Suppressor macrophage treated with lipopolysaccharide for 4 hours (primary cell): ENCODE measurements at regions not wholly inside any gene's neighbourhood (a gene's known extent, or its start where the extent isn't known, plus 50 kb on each side); places are given as distances from the start of the nearest gene placed in this dataset.
"Not testable (repeated sequence)": the region's sequence is repeated elsewhere in the genome, so short reads cannot be mapped to it uniquely, and the experiment has no call there.

ENCODE experiments used
- DNase-seq: peaks from one replicate; pipeline ENCODE4 v3.0.0-alpha.2; 2020

DNA sequence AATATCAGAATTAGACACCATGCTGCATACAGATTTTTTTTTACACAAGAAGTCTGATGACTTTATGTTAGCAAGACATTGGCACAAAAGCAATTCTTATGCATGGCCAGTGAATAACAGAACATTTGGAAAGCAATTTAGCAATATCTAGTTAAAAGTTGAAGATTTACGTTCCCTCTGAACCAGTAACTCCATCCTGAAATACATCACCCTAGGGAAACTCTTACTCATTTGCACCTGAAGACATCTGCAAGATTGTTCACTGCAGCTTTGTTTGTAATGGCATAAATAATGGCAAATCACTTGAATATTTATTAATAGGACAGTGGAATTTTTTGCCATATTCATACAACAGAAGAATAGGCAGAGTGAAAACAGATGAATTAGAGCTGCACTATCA, 670.0 kb upstream of the NOVA1 start:
- no peak for DNase-seq

DNA sequence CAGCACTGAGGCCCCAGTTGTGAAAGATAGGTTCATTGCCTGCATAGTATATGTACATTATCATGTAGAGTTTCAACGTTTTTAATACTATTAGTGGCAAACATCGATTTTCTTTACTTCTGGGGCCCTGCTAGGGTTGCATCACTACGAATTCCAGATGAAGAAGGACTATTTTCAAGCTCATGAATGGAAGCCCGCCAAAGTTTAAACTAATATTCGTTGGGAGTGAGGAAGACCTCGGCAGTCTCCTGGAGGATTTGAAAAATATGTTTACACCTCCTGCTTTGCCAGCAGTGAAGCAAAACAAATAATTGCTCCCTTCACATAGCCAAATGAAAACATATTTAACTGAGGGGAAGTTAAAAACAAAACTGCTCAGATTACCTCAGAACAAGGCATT, 672.9 kb upstream of the NOVA1 start:
- DNase-seq, result no peak

DNA sequence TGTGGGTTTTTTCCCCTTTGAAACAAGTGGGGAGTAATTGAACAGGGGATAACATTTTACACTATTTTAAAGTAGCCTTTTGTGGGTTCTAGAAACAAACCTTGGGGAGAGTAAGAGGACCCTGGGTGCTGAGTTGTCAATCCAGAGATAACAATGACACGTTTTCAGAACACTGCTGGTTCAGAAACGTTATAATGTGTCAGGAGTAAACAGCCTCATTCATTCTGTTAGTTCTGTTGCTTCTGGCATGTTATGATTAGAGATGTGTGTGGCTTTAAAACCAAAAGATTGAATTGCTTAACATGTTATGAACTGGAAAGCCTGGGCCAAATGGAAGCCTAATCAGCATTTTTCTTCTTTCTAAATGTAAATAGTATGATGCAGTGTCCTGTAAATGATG, 680.5 kb upstream of the NOVA1 start:
- no peak for DNase-seq

DNA sequence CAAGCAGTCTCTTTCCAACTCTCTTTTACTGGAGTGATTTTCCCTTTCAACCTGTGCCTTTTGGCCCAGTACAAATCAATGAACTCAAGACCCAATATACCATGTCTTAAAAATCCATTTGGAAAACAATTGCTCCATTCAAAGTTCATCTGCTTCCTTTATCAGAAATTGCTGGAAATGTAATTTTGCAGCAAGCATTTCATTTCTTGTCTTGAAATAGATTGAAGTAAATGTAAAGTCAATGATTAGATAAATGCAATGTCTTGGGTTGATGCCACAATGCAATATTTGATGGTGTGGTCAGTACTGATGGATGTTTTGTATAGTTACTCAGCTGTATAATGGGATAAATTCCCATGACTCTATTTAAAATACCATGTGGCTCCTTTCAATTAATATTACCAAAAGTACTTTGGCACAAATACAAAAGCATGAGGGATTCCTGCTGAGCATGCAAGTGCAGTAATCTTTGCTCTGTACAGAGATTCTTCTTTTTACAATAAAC, 707.7 kb upstream of the NOVA1 start:
- DNase-seq, result no peak

DNA sequence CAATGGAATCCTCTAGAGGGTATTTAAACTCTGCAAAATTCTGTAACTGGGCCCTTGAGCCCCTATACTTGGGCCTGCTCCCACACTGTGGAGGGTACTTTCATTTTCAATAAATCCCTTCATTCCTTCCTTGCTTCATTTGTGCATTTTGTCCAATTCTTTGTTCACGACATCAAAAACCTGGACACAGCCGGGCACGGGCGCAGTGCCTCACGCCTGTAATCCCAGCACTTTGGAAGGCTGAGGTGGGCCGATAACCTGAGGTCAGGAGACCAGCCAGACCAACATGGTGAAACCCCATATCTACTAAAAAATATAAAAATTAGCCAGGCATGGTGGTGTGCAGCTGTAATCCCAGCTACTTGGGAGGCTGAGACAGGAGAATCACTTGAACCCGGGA, 714.9 kb upstream of the NOVA1 start:
- not testable (repeated sequence) for DNase-seq

DNA sequence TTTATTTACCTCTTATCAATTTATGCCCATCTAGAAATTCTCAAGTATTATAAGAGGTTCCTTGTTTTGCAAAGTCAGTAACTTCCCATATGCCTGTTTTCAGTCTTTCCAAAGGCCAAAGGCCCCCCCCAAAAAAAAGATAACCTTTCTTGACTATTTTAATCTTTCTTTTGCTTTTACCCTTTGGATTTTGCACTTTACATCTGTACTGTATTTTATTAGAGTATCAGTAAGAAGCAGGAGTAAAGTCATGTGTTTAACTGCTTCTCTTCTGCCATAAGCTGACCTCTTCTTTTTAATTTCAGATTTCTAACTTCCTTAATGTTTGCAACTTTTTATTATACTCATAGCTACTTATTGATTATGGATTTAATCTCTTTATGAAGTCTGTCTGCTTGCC, 716.4 kb upstream of the NOVA1 start:
- DNase-seq, result no peak

DNA sequence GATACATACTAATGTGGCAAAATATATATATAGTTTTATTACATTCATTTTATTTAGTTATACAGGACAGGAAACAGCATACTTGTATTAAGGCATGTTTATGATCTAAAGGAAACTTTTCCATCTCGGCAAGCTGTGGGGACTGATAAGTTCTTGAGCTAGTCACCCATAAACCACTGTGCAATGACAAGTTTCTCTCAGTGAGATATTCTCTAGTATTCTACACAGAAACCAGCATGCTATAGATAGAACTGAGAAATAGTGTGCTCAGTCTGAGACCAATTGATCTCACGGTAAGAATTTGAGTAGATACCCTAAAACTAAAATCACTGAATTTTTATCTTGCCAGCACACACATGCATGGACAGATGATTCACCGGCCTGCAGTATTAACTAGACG, 717.6 kb upstream of the NOVA1 start:
- no peak for DNase-seq

DNA sequence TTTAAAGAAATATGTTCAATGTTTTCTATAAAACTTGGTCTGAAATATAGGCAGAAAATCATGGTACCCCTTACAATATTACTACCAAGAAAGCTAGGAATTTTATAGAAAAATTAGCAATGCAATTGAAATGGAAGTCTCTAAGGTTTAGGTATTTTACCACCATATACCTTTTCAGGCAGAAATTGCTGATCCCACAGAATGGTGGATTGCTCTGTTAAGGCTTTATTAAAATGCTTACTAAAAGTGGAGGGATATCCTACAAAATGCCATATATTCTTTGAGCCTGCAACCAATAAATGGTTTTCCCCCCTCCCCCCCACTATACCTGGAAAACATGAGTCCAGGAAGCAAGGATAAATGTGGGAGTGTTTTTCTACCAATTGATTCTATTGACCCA, 718.1 kb upstream of the NOVA1 start:
- no peak for DNase-seq

DNA sequence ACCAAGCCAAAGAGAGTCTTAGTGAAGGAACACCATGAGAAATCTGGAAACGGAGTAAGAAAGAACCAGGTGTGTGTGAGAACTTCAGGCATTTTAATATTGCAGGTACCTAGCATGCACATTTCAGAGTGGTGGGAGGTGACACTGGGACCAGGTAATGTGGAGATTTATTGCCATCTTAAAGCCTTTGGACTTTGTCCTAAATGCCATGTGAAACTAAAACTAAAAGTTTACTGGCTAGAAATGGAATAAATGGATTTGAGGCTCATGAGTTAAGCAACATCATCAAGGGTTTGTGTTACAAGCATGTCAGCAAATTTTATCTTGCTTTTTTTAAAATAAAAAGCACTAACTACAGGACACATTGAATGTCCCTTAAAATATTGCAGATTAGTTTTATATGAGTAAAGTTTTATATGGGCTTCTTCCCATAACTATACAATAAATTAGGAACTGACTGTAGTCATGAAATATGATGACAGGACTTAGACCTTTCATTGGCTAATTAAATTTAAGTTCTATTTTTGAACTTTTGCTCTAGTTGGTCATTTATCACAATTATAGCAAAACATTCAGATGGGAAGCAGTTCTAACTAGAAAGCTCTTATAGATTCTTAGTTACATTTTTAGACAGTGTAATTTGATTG, 721.1 kb upstream of the NOVA1 start:
- no peak for DNase-seq

DNA sequence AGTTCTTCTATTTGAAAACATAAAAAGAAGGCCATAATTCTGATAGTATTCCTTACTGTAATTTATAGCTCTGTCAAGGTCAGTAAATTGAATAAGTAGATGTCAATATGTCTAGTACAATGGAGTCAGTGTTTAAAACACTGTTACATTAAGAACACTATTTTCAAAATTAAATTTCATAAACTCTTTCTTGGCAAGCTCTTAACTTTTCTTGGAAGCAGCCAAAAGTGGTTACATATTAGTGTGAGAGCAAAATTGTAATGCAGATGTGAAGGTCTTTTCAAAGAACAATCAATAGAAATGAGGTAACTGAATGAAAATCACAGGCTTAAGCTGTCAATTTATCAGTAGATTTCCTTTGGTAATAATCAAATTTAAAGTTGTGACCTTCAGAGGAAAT, 722.4 kb upstream of the NOVA1 start:
- no peak for DNase-seq

DNA sequence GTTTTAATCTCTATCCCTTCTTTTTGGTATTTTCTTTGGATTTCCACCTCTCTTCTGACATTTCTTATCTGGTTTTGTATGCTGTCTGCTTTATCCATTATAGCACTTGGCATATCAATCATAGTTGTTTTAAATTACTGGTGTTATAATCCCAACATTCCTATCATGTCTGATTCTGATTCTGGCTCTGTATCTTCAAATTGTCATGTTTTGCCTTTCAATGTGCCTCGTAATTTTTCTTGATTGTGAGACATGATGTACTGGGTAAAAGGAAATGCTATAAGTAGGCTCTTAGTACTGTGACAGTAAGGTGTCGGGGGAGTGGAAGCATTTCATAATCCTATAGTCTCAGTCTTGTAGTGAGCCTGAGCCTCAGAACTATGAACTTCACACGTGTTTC, 729.3 kb upstream of the NOVA1 start:
- no peak for DNase-seq

DNA sequence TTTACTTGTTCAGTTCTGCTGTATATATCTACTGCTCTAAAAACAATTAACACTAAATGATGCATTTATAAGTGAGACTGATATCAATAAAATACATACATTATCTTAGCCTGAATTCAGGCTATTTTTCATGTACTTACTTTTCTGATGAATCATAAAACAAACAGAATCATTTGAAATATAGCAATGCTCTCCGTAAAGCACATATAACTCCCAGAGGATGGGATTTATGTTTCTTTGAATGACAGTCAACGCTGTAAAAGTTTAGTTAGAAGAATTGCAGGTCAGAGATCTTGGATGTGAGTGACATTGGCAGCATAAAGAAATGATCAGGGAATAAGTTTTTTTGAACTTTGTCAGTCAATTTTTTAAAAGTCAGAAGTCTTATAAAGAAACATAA, 740.2 kb upstream of the NOVA1 start:
- no peak for DNase-seq

DNA sequence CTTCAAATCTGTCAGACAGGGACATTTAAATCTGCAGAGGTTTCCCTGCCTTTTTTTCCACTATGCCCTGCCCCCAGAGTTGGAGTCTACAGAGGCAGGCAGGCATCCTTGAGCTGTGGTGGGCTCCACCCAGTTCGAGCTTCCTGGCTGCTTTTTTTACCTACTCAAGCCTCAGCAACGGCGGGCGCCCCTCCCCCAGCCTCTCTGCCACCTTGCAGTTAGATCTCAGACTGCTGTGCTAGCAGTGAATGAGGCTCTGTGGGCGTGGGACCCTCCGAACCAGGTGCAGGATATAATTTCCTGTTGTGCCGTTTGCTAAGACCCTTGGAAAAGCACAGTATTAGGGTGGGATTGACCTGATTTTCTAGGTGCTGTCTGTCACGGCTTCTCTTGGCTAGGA, 765.2 kb upstream of the NOVA1 start:
- not testable (repeated sequence) for DNase-seq

DNA sequence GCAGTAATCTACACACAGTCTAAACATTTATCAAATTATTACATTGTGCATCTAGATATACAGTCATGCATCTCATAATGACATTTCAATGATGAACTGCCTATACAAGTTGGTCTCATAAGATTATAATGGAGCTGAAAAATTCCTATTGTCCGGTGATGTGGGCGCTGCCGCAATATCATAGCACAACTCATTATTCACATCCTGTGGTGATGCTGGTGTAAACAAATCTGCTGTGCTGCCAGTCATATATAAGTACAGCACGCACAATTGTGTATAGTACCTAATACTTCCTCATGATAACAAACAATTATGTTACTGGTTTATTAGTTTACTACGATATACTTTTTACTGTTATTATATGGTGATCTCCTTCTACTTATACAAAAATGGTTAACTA, 768.8 kb upstream of the NOVA1 start:
- DNase-seq, result no peak

DNA sequence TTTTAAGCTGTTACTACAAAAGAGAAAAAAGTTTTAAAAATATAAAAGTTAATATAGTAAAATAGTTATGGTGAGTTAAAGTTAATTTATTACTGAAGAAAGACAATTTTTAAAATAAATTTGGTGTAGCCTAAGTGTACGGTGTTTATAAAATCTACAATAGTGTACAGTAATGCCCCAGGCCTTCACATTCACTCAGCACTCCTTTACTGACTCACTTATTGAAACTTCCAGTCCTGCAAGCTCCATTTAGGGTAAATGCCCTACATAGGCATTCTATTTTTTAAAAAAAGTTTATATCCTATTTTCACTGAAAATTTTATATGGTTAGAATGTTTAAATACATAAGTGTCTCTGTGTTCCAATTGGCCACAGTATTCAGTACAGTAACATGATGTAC, 769.5 kb upstream of the NOVA1 start:
- DNase-seq, result no peak

DNA sequence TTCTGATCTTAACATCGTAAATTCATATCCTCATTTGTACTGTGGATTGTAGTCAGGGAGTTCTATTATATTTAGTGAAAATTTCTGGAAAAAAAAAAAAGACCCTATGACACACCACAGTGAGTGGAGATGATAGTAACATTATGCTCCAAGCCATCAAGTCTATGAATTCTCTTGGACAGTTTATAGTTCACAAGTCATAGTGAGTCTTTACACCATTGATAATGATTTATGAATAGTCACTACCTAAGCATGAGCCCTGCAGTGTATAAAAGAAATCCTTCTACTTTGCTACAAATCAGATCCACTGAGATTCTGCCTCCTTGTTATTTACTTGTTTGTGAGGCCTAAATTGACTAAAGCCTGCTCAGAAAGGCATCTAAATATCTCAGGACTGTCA, 772.2 kb upstream of the NOVA1 start:
- DNase-seq, result no peak

DNA sequence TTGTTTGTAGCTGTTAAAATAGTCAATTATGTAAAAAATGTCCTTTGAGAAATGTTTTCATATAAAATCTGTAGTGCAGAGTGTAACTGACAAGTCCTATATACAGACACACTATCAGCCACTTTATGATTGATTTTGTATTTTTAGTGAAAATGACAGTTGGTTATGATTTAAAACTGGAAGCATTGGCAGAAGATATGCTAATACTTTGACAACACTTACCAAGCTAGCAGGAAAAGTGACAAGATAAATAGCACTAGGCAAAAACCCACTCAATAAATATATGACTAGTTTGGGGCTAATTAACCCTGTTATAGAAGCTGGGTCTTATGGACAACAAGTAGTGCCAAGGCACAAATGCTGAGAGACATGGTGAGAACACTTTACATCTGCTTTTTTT, 772.9 kb upstream of the NOVA1 start:
- DNase-seq, result no peak

DNA sequence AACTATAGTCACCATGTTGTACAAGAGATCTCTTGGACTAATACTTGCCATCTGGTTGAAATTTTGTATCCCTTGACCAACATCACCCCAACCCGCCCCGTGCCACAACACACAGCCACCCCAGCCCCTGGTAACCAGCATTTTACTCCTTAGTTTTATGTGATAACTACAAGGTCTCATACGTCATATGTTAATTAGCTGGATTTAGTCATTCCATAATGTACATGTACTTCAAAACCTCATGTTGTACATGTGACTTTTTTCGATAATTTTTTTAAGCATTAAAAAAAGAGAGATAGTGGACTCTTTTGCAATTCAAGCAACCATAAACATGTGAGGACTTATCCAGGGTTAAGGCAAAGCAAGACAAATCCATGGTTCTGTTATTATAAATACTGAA, 773.4 kb upstream of the NOVA1 start:
- DNase-seq, result no peak

DNA sequence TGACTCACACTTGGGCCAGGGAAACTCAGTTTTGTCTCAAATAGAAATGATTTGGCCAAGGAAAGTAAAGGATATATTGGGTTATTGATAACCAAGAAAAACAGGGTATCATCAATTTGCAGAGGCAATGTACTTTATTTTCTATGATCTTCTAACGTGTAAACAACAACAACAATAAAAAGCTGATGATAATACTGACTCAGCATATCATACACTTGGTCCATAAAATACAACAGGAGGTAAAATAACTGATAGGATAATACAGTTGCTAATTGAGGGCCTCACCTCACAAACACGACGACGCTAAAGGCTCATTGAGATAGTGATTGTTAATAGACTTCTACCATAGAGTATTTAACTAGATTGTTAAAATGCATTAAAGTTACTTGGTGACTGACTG, 774.0 kb upstream of the NOVA1 start:
- no peak for DNase-seq

DNA sequence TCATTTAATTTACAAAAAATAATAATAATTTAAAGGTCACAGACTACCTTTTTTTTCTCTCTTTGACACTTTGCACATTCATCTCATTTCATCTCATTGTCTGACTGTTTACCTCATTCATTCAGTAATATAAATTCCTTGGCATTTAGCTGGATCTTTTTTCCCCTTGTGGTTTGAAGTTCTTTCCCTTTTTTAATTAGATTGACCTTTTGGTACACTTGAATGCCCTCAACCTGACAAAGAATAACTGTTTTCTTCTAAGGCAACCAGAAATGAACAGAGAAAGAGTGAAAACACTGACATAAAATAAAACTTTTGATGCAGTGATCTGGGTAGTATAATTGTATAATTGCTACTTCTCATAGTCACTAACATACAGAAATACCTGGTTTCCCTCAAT, 774.9 kb upstream of the NOVA1 start:
- DNase-seq, result no peak

DNA sequence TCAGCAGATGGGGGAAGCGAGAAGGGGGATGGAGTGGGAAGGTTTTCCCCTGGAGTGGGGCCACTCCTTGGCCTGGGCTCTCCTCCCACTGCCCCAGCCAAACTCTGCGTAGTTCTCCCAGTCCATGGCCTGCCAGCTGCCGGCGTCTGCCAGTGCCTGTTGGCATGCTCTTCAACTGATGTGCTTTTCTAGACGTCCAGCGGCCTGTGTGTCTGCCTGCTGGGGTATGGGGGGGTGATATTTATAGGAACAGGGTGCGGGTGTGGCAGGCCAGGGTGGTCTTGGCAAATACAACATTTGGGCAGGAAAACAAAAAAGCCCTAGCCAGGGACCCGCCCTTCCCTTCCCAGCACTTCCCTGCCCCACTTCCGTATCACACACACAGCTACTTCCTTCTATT, 786.3 kb upstream of the NOVA1 start:
- DNase-seq, result no peak

DNA sequence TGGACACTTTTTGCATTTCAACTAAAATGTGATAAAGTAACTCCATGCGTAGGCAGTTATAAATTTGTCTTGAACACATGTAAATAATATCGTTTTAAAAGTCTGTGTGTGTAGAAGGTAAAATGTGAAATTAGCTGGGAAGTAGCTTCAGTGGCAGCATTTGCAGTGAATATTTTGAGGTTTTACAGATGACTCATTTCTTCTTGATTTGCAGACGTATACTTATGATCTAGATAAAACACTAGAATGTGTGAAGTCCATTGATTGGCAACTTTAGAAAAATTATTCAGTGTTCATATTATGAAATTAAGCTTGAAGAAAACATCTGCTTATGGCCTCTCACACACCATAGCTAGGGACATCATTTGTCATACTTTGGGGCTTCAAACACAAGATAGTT, 788.6 kb upstream of the NOVA1 start:
- DNase-seq, result no peak

DNA sequence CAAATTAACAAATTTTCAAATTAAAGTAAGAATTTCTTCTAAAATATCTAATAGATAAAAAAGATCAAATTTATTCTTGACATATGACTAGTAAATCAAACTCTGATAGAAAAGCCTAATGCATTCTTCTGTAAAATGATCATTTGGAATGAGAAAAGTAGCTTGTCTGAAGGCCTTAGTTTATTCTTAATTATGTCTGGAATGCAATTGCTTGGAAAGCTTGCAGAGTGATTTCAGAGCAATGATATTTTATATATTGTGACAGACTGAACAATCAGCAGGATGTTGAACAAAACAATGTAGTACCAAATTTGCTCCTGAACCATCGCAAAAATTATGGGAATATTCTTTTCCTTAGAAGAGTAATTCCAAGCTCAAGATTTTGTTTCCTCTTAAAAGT, 789.6 kb upstream of the NOVA1 start:
- DNase-seq, result no peak

DNA sequence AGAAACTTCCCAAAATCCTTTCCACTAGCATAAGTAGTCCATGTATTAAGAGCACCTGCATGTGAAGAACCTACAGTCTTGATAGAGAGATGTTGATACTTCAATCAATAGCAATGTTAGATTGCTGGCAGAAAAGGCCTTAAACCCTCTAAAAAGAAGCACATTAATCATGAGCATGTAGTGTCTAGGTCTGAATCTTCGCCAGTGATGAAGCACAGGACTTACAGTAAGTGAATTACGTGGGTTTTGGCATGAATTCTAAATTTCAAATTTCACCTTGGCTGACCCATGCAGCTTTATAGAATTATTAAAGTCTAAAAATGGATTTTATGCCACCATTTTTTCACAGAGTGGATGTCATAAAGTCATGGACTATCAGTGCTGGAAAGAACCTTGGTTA, 791.6 kb upstream of the NOVA1 start:
- DNase-seq, result no peak

DNA sequence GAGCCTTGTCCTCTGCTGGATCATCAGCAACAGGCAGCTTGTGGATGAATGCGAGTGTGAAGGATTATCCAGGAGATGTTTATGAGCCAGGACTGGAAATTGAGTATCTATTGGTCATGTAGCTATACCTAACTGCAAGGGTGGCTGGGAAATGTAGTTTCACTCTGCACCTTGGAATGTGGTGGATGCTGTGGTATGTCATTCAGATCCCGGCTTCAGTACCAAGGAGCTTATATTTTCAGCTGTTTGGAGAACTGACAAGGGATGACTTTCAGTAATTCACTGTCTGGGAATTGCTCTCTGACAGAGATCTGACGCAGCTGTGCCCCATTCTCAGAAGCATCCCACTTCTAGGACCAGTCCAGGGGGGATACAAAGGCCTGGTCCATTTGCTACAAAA, 792.3 kb upstream of the NOVA1 start:
- no peak for DNase-seq

DNA sequence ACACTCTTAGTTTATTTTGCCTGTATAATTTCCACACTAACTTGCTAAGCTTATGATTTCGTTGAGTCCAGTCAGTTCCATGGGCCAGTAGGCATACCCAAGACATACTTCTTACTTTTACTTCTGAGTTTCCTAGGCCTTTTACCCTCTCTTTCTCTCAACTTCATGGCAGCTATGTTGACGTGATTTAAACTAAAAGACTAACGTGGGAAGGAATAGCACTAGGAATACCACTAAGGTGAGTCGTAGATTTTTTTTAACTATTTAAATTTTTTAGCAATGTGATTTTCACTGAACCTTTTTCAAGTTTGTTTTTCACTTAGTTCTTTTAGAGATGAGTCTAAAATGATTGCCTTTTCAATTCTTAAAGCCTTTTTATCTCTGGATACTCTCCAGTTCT, 793.5 kb upstream of the NOVA1 start:
- DNase-seq, result no peak
